ENCODE measurements at regions not wholly inside any gene's neighbourhood (a gene's known extent, or its start where the extent isn't known, plus 50 kb on each side); places are given as distances from the start of the nearest gene placed in this dataset.

GRCh38 chr5:82901281-82901888 is 175.8 kb downstream of the TMEM167A start:
- TF ChIP-seq HOXB5 (CRISPR knock-in tag; IDR thresholded peaks at IDR 0.05) (no peak), KDM5A (IDR thresholded peaks at IDR 0.05) (no peak), CTCF (IDR thresholded peaks at IDR 0.05) (no peak)
- TF ChIP-seq, protein P1, sequence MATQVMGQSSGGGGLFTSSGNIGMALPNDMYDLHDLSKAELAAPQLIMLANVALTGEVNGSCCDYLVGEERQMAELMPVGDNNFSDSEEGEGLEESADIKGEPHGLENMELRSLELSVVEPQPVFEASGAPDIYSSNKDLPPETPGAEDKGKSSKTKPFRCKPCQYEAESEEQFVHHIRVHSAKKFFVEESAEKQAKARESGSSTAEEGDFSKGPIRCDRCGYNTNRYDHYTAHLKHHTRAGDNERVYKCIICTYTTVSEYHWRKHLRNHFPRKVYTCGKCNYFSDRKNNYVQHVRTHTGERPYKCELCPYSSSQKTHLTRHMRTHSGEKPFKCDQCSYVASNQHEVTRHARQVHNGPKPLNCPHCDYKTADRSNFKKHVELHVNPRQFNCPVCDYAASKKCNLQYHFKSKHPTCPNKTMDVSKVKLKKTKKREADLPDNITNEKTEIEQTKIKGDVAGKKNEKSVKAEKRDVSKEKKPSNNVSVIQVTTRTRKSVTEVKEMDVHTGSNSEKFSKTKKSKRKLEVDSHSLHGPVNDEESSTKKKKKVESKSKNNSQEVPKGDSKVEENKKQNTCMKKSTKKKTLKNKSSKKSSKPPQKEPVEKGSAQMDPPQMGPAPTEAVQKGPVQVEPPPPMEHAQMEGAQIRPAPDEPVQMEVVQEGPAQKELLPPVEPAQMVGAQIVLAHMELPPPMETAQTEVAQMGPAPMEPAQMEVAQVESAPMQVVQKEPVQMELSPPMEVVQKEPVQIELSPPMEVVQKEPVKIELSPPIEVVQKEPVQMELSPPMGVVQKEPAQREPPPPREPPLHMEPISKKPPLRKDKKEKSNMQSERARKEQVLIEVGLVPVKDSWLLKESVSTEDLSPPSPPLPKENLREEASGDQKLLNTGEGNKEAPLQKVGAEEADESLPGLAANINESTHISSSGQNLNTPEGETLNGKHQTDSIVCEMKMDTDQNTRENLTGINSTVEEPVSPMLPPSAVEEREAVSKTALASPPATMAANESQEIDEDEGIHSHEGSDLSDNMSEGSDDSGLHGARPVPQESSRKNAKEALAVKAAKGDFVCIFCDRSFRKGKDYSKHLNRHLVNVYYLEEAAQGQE (IDR thresholded peaks at IDR 0.05), result no peak
